ENCODE measurements at regions not wholly inside any gene's neighbourhood (a gene's known extent, or its start where the extent isn't known, plus 50 kb on each side); places are given as distances from the start of the nearest gene placed in this dataset.
A peak's percentile ranks its signal among the peaks of the same experiment; 100 is the strongest.

- BruUV-seq (replicated peaks), result no TSS peak
- H3K4me3 ChIP-seq (ENCODE audit: low read depth, low read length, poor library complexity, severe bottlenecking), result no peak overlapping the region
- intact Hi-C loops (cut with micrococcal nuclease; ENCODE audit: unreplicated experiment), result no loop called here
- DNase-seq (ENCODE audit: low spot score), result no peak
- ChIA-PET POLR2A (ENCODE audit: low non-redundant PET) (no interaction called here), CTCF (no interaction called here)
- no peaks in the 10 kb centered on the region for H3K9me3 ChIP-seq (ENCODE audit: low read depth, low read length, poor library complexity, severe bottlenecking)
- no peaks in the 10 kb centered on the region for H3K36me3 ChIP-seq (ENCODE audit: insufficient read depth, low read length, poor library complexity, severe bottlenecking)
- TF ChIP-seq EZH2 (IDR thresholded peaks at IDR 0.05; ENCODE audit: borderline replicate concordance, low read depth, low read length, poor library complexity, severe bottlenecking) (no peak), CTCF (conservative IDR thresholded peaks at IDR 0.05; ENCODE audit: low read depth, low read length) (no peak)
- no peaks in the 10 kb centered on the region for H3K4me1 ChIP-seq (ENCODE audit: insufficient read depth, low read length, poor library complexity, severe bottlenecking)
- H3K27ac ChIP-seq (ENCODE audit: low read depth, low read length, poor library complexity, severe bottlenecking), result no peak overlapping the region
- H3K27me3 ChIP-seq (replicated peaks; ENCODE audit: insufficient read depth, low read depth, low read length, poor library complexity), result no peaks in the 10 kb centered on the region
Observed at GRCh38 chr13:67421475-67421874, 191.3 kb upstream of the PCDH9 start.

- intact Hi-C loops (cut with micrococcal nuclease; ENCODE audit: unreplicated experiment), result loop anchor here (10.0 kb wide), 1 partner anchor 171 kb away; no protein-coding TSS in a partner anchor
- no TSS peak for BruUV-seq (replicated peaks)
Observed at GRCh38 chr13:67416047-67416925, 186.2 kb upstream of the PCDH9 start.

GRCh38 chr13:67410645-67411044 is 180.5 kb upstream of the PCDH9 start:
- no peak for TF ChIP-seq CTCF (conservative IDR thresholded peaks at IDR 0.05; ENCODE audit: low read depth, low read length)
- TF ChIP-seq EZH2 (IDR thresholded peaks at IDR 0.05; ENCODE audit: borderline replicate concordance, low read depth, low read length, poor library complexity, severe bottlenecking), result no peak
- no peaks in the 10 kb centered on the region for H3K4me1 ChIP-seq (ENCODE audit: insufficient read depth, low read length, poor library complexity, severe bottlenecking)
- H3K27ac ChIP-seq (ENCODE audit: low read depth, low read length, poor library complexity, severe bottlenecking), result no peak overlapping the region
- no peak overlapping the region for H3K4me3 ChIP-seq (ENCODE audit: low read depth, low read length, poor library complexity, severe bottlenecking)
- intact Hi-C loops (cut with micrococcal nuclease; ENCODE audit: unreplicated experiment), result loop anchor here (10.0 kb wide), 1 partner anchor 166 kb away; no protein-coding TSS in a partner anchor
- CTCF ChIA-PET, result no interaction called here
- POLR2A ChIA-PET (ENCODE audit: low non-redundant PET), result no interaction called here
- no peaks in the 10 kb centered on the region for H3K9me3 ChIP-seq (ENCODE audit: low read depth, low read length, poor library complexity, severe bottlenecking)
- no peaks in the 10 kb centered on the region for H3K36me3 ChIP-seq (ENCODE audit: insufficient read depth, low read length, poor library complexity, severe bottlenecking)
- DNase-seq (ENCODE audit: low spot score), result no peak
- BruUV-seq (replicated peaks), result no TSS peak
- no peaks in the 10 kb centered on the region for H3K27me3 ChIP-seq (replicated peaks; ENCODE audit: insufficient read depth, low read depth, low read length, poor library complexity)

More at GRCh38 chr13:67416047-67416925, 186.2 kb upstream of the PCDH9 start:
- Histone ChIP-seq H3K9me3 (ENCODE audit: low read depth, low read length, poor library complexity, severe bottlenecking) (no peaks in the 10 kb centered on the region), H3K4me3 (ENCODE audit: low read depth, low read length, poor library complexity, severe bottlenecking) (no peak overlapping the region), H3K36me3 (ENCODE audit: insufficient read depth, low read length, poor library complexity, severe bottlenecking) (no peaks in the 10 kb centered on the region), H3K27ac (ENCODE audit: low read depth, low read length, poor library complexity, severe bottlenecking) (no peak overlapping the region), H3K27me3 (replicated peaks; ENCODE audit: insufficient read depth, low read depth, low read length, poor library complexity) (no peaks in the 10 kb centered on the region), H3K4me1 (ENCODE audit: insufficient read depth, low read length, poor library complexity, severe bottlenecking) (no peaks in the 10 kb centered on the region)
- CTCF ChIA-PET, result interaction anchor here (0.6 kb wide), 1 partner anchor 58 kb away, joined by 3 read pairs; no protein-coding TSS in a partner anchor
- POLR2A ChIA-PET (ENCODE audit: low non-redundant PET), result no interaction called here
- peak; percentile 74 for TF ChIP-seq CTCF (conservative IDR thresholded peaks at IDR 0.05; ENCODE audit: low read depth, low read length)
- no peak for TF ChIP-seq EZH2 (IDR thresholded peaks at IDR 0.05; ENCODE audit: borderline replicate concordance, low read depth, low read length, poor library complexity, severe bottlenecking)
- peak; percentile 33 for DNase-seq (ENCODE audit: low spot score)

Data from A673 (cell line).